Upper lobe of left lung (tissue), 6 donors: ENCODE measurements at regions not wholly inside any gene's neighbourhood (a gene's known extent, or its start where the extent isn't known, plus 50 kb on each side); places are given as distances from the start of the nearest gene placed in this dataset.

Experiments used
- ATAC-seq, 2 donors: fragments of 200-7000 bp; cut with Tn5 transposase; one replicate each; pipeline ENCODE4 v1.9.1; 2022; ENCODE audit warnings: mild to moderate bottlenecking in 2 of 2, moderate library complexity in 2 of 2; ENCODE audit not compliant: low FRiP score in 2 of 2
- DNase-seq, 2 donors: peaks; one replicate each; pipeline ENCODE4 v3.0.0-alpha.2; 2019 to 2020
- H3K27ac ChIP-seq, 4 donors: fragments of 200-600 bp; sonication (generic); one replicate each; pipeline ENCODE4 v1.5.1; 2016 to 2019
- H3K27me3 ChIP-seq, 4 donors: fragments of 200-600 bp; sonication (generic); one replicate each; pipeline ENCODE4 v1.5.1; 2017 to 2019
- H3K36me3 ChIP-seq, 4 donors: fragments of 200-600 bp; sonication (generic); one replicate each; pipeline ENCODE4 v1.5.1; 2016 to 2019
- H3K4me1 ChIP-seq, 4 donors: fragments of 200-600 bp; sonication (generic); one replicate each; pipeline ENCODE4 v1.5.1; 2018 to 2019
- H3K4me3 ChIP-seq, 4 donors: fragments of 200-600 bp; sonication (generic); one replicate each; pipeline ENCODE4 v1.5.1; 2017 to 2019; ENCODE audit warnings: mild to moderate bottlenecking in 2 of 4, moderate library complexity in 1 of 4
- H3K9me3 ChIP-seq, 4 donors: fragments of 200-600 bp; sonication (generic); one replicate each; pipeline ENCODE4 v1.5.1; 2018 to 2019
- EP300 ChIP-seq, 4 donors: sonication (generic); formaldehyde crosslinking; IDR thresholded peaks; one replicate each; pipeline ENCODE4 v1.5.1; 2017; ENCODE audit warnings: antibody characterized with exemption in 4 of 4, control low read depth in 2 of 4
- POLR2A ChIP-seq, 4 donors: fragments of 450-650 bp; IDR thresholded peaks; one replicate each; pipeline ENCODE4 v1.5.1; 2016 to 2017; ENCODE audit warnings: antibody characterized with exemption in 4 of 4, mild to moderate bottlenecking in 2 of 4
- POLR2AphosphoS5 ChIP-seq, 2 donors: sonication (generic); formaldehyde crosslinking; IDR thresholded peaks; one replicate each; pipeline ENCODE4 v1.5.1; 2017; ENCODE audit warnings: antibody characterized with exemption in 2 of 2
- WGBS, 2 donors: methylation state at CpG; one replicate each; pipeline ENCODE4 v1.1.5; 2017 to 2018; 5-methylcytosine and 5-hydroxymethylcytosine counted together
- TF ChIP-seq, protein P1 (sequence below), 6 experiments: fragments of 450-650 bp in 4 of 6; fragments of 200-600 bp in 2 of 6; sonication (generic) in 2 of 6; IDR thresholded peaks; one replicate each; pipeline ENCODE4 v1.5.1; 2016 to 2019; ENCODE audit warnings: antibody characterized with exemption in 6 of 6
- donor health status: DM: no; HTN: no; CAD: no; lungs with moderate emphysema.
- donor health status: DM: no; HTN: yes; CAD: no; lungs with severe emphysema.

DNA sequence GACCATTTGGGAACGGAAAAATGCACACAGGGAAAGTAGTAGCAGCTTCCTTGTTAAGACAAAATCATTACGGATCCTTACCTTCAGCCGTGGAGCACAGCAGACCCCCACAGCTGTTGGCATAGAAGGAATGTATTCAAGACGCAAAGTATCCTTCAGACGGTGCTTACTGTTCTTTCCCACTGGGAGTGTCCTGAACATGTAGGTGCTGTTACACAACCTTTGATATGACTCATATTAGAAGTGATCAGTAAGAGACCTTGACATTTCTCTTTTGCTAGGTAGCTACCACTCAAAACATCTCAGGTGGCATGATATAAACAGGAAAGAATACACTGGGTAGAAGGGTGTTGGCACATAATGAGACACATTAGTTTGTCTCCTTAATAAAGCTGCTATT lies 154.0 kb upstream of the FMR1 start:
- ATAC-seq: peak in 1 of 2 donors; percentile 84
- TF ChIP-seq EP300 (IDR thresholded peaks at IDR 0.05): peak in 1 of 4 donors; percentile 67
- TF ChIP-seq, protein P1, sequence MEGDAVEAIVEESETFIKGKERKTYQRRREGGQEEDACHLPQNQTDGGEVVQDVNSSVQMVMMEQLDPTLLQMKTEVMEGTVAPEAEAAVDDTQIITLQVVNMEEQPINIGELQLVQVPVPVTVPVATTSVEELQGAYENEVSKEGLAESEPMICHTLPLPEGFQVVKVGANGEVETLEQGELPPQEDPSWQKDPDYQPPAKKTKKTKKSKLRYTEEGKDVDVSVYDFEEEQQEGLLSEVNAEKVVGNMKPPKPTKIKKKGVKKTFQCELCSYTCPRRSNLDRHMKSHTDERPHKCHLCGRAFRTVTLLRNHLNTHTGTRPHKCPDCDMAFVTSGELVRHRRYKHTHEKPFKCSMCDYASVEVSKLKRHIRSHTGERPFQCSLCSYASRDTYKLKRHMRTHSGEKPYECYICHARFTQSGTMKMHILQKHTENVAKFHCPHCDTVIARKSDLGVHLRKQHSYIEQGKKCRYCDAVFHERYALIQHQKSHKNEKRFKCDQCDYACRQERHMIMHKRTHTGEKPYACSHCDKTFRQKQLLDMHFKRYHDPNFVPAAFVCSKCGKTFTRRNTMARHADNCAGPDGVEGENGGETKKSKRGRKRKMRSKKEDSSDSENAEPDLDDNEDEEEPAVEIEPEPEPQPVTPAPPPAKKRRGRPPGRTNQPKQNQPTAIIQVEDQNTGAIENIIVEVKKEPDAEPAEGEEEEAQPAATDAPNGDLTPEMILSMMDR (IDR thresholded peaks at IDR 0.05): no peak
- no peak for TF ChIP-seq POLR2A (IDR thresholded peaks at IDR 0.05)
- no peak for TF ChIP-seq POLR2AphosphoS5 (IDR thresholded peaks at IDR 0.05)
- Histone ChIP-seq H3K4me1 (no peaks in the 10 kb centered on the region), H3K36me3 (no peaks in the 10 kb centered on the region), H3K27ac (no peak overlapping the region), H3K27me3 (no peaks in the 10 kb centered on the region), H3K9me3 (no peaks in the 10 kb centered on the region), H3K4me3 (no peak overlapping the region)
- WGBS, 2 donors: 72 to 84% methylated on average over 5 of the region's 5 CpGs
- DNase-seq: peak in 1 of 2 donors; percentile 23

DNA sequence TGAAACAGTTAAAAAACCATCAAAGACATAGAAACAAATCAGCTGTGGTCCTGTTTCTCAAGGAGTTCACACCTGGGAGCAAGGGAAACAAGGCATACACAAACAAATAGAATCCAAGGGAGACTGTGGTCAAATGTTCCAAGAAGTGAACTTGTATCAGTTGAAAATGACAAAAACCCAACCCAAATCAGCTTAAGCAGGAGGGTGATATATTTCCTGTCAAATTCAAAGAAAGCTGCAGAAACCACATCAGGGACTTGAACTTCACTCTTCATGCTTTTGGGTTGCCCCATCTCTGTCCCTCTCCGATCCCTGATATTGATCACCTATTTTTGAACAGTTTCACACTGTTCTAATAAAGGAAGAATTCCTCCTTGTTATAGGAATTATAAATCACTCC lies 148.6 kb upstream of the FMR1 start:
- ATAC-seq: no peak
- H3K36me3 ChIP-seq: no peaks in the 10 kb centered on the region
- no peak overlapping the region for H3K27ac ChIP-seq
- H3K4me1 ChIP-seq: no peaks in the 10 kb centered on the region
- DNase-seq: no peak
- 44 to 71% methylated on average over 1 of the region's 1 CpG for WGBS, 2 donors
- no peak overlapping the region for H3K4me3 ChIP-seq
- TF ChIP-seq, protein P1 (IDR thresholded peaks at IDR 0.05): no peak
- TF ChIP-seq POLR2AphosphoS5 (IDR thresholded peaks at IDR 0.05): no peak
- TF ChIP-seq POLR2A (IDR thresholded peaks at IDR 0.05): no peak
- TF ChIP-seq EP300 (IDR thresholded peaks at IDR 0.05): no peak
- no peaks in the 10 kb centered on the region for H3K27me3 ChIP-seq
- H3K9me3 ChIP-seq: no peaks in the 10 kb centered on the region

DNA sequence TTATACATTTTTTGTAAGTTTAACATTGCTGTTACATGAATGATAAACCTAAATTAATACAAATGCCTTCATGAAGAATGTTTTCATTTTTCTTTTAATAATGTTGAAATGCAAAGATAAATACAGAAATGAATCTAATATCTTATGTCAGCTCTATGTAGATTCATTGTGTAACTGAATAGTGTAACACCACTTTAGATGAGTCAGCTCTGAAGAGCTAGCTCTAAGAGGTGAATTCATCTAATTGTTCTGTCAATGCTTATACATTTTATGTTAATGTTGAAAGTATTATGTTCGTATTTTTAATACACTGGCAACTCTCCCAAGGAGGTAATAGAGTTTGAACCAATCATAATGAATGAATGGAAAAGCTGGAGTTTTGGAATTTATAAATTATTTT lies 146.9 kb upstream of the FMR1 start:
- H3K4me3 ChIP-seq: no peak overlapping the region
- no peaks in the 10 kb centered on the region for H3K27me3 ChIP-seq
- H3K36me3 ChIP-seq: no peaks in the 10 kb centered on the region
- H3K27ac ChIP-seq: no peak overlapping the region
- DNase-seq (no peak), ATAC-seq (no peak)
- TF ChIP-seq EP300 (IDR thresholded peaks at IDR 0.05) (no peak), POLR2AphosphoS5 (IDR thresholded peaks at IDR 0.05) (no peak), POLR2A (IDR thresholded peaks at IDR 0.05) (no peak)
- no peaks in the 10 kb centered on the region for H3K4me1 ChIP-seq
- H3K9me3 ChIP-seq: no peaks in the 10 kb centered on the region
- WGBS, 2 donors: 27 to 53% methylated on average over 1 of the region's 1 CpG

DNA sequence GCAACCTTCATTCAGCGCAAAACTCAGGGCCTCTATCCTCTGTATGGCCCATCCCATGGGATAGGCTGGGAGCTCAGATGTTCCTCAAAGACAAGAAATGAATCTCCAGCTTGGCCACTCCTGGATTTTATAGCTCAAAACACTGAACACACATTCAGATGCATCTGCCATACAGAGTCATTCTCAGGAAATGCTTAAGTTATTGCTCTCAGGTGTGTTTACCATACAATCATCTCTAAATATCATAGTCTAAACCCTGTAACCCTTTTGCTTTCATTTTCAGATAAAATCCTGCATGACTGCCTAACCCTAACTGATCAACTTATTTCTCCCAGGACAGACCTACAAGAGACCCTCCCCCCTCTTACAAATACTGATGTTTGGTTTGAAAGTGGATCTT lies 140.9 kb upstream of the FMR1 start:
- H3K9me3 ChIP-seq: no peaks in the 10 kb centered on the region
- TF ChIP-seq, protein P1 (IDR thresholded peaks at IDR 0.05): no peak

DNA sequence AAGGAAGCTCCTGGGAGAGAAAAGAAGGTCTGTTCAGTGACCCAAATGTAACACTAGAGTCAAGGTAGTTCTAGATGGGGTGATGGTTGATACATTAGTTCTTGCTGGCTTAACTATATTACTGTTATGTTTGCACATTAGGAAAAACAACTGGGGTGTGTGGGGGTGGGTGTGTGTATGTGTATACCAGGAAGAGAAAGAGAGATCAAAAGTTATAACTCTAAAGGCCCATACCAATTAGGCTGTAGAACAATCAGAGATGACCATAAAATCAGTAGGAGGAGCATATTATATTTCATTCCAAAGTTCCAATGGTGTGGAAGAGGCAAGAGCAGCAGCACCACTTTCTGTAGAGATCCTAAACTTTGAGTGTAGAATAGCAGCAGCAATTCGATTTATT lies 134.7 kb upstream of the FMR1 start:
- Histone ChIP-seq H3K27ac (no peak overlapping the region), H3K4me3 (no peak overlapping the region), H3K27me3 (no peaks in the 10 kb centered on the region), H3K4me1 (no peaks in the 10 kb centered on the region), H3K9me3 (no peaks in the 10 kb centered on the region), H3K36me3 (no peaks in the 10 kb centered on the region)
- no peak for TF ChIP-seq POLR2AphosphoS5 (IDR thresholded peaks at IDR 0.05)
- TF ChIP-seq, protein P1 (IDR thresholded peaks at IDR 0.05): no peak
- no peak for TF ChIP-seq EP300 (IDR thresholded peaks at IDR 0.05)
- TF ChIP-seq POLR2A (IDR thresholded peaks at IDR 0.05): no peak
- DNase-seq (no peak), ATAC-seq (no peak)
- WGBS, 2 donors: 65 to 83% methylated on average over 1 of the region's 1 CpG

More for the DNA sequence above, 140.9 kb upstream of the FMR1 start:
- no peaks in the 10 kb centered on the region for H3K27me3 ChIP-seq
- WGBS, 2 donors: 88 to 100% methylated on average over 1 of the region's 1 CpG
- no peak overlapping the region for H3K4me3 ChIP-seq
- H3K27ac ChIP-seq: no peak overlapping the region
- no peaks in the 10 kb centered on the region for H3K4me1 ChIP-seq
- H3K36me3 ChIP-seq: no peaks in the 10 kb centered on the region
- DNase-seq: no peak
- ATAC-seq: no peak
